SH-SY5Y (cell line): ENCODE measurements at regions not wholly inside any gene's neighbourhood (a gene's known extent, or its start where the extent isn't known, plus 50 kb on each side); places are given as distances from the start of the nearest gene placed in this dataset.

Experiments
- GATA2 ChIP-seq: IDR thresholded peaks from 2 replicates; pipeline ENCODE4 v1.6.1; 2011; ENCODE audit warnings: mild to moderate bottlenecking, low read depth, low read length
- GATA3 ChIP-seq: IDR thresholded peaks from 2 replicates; pipeline ENCODE4 v1.6.1; 2011; ENCODE audit warnings: low read depth, mild to moderate bottlenecking, low read length, moderate library complexity

DNA sequence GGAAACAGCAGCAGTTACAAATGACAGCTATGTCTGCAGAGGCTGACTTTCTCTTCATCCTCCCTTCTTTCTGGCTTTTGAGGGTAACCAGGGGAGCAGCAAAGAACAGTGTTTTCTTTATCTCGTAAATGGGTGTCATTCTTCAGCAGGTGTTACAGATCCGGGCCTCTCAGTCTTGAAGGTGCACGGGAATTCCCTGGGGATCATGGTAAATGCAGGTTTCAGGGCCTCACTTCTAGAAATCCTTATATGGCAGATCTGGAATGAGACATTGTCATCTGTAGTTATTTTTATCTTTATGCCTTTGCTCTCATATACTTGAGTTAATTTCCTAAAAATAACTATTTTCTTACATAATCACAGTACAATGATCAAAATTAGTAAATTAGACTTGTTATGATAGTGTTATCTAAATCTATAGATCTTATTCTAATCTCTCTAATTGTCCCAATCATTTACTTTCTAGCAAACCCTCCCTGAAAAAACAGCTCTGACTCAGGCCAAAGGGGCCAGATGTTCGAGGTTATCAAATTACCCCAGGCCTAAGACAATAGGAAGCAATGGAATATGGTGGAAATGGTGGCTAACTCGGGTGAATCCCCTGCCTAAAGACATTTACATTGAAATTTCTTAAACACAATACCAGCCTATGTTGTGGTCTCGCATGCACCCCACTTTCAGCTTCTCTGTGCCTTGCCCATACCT is 145.0 kb downstream of the CAND1 start:
- TF ChIP-seq GATA3 (0 out of 2 replicates have a peak, but pooled peaks have one; percentile 49), GATA2 (no peak)

DNA sequence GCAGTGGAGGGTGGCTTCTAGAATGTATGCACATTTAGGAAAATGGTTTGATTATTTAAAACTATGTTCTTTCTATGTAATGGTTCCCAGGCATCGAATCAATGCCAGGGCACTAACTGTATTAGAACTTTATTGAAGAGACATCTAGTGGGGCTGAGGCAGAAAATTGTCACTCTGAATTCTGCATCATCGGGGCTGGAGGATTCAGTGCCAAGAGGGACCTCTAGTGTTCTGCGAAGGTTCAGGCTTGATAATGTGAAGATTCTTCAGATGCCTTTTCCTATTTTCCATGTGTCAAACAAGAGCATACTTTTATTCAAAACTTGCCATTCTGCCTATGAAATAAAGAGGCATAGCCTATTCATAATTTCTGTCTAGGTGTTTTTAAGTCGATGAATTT is 146.3 kb downstream of the CAND1 start:
- TF ChIP-seq GATA2 (no peak), GATA3 (no peak)

DNA sequence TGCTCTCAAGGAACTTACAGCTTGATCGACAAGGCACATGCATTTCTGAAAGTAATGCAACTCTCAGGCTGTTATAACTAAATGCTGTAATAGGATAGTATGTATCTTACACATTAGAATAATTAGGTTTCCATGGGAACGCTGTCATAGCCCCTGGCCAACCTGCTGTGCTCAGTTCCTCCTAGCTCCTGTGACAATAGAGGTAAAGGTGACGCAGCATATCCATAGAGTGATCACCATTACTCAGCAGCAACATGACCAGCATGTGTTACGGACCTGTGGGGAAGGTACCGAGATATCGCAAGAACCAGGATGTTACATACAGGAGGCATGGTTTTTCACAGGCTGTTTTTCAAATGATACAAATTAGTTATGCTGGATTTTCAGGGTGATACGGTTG is 150.7 kb downstream of the CAND1 start:
- TF ChIP-seq GATA3 = no peak
- no peak for TF ChIP-seq GATA2

DNA sequence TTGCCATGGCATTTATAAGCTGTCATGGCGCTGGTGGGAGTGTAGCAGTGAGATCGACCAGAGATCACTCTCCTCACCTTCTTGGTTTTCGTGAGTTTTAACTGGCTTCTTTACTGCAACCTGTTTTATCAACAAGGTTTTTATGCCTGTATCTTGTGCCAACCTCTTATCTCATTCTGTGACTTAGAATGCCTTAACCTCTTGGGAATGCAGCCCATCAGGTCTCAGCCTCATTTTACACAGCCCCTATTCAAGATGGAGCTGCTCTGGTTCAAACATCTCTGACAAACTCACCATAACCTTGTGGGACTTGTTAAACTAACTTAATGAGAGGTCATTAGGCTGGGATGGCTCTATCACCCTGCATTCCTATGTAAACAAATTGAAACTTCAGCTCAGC is 151.3 kb downstream of the CAND1 start:
- no peak for TF ChIP-seq GATA2
- no peak for TF ChIP-seq GATA3

DNA sequence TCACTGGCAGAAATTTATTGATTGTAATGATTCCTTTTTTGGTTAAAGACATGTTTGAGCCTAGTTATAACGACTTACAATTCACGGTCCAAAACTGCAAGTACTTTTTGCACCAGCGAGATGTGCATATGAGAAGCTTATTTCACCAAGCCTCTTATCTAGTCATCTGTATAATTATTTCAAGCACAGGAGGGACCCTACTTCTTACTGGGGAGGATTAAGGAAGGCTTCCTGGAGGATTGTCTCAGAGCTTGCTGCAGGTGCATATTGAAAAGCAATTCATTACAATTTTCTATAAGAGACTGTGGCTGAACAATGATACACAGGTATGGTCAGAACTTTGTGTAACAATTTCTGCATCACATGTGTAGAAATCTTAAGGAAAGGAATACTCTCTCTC is 152.9 kb downstream of the CAND1 start:
- TF ChIP-seq GATA3 = no peak
- TF ChIP-seq GATA2 = no peak

DNA sequence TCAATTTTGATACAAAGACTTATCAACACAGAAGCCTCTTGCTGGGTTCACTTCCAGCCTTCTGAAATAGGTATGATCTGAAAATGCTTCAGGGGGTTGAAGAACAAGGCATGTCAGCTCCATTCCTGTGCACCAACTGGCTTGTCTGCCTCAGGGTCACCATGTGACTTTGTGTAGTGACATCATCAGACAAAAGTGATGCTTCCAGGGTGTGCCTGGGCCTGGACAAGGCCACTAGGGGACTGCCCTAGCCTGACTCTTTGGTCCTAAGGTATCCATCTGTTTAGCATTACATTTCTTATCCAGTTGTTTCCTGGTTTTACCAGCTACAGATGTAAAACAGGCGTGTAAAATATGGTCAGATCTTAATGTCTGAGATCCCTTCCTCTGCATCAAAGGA is 155.6 kb downstream of the CAND1 start:
- TF ChIP-seq GATA2 = no peak
- no peak for TF ChIP-seq GATA3

DNA sequence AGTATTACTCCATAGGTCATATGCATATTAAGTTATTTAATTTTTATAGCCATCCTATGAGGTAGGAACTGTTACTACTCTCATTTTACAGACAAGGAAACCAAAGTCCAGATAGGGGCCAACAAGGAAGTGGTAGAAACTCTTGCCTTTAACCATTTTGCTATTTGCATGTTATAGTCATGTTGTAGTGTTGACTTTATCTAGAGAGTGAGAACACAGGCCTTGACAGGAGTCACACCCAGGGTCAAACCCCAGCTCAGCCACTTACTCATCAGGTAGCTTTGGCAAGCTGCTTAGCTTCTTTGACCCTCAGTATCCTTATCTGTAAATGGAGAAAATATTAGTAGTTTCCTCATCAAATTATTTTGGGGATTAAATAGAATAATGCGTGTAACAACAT is 156.2 kb downstream of the CAND1 start:
- TF ChIP-seq GATA3 (no peak), GATA2 (no peak)

DNA sequence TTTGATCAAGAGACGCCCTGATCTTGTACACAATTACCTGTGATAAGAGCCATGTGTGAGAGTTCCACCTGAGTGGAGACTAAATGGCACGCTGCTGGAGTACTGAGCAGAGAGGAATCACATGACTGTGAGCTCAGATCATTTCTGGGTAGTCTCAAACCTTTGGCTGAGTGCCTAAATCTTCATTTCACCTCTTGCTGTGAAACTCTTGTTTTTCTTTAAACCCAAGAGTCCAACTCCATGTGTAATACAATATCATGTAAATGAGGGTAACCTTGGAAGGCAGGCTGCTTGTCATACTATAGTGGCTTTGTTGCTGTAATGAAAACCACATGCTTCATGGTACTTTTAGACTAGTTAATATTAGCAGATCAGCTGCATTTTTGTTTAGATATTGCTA is 156.9 kb downstream of the CAND1 start:
- TF ChIP-seq GATA3 (no peak), GATA2 (no peak)

DNA sequence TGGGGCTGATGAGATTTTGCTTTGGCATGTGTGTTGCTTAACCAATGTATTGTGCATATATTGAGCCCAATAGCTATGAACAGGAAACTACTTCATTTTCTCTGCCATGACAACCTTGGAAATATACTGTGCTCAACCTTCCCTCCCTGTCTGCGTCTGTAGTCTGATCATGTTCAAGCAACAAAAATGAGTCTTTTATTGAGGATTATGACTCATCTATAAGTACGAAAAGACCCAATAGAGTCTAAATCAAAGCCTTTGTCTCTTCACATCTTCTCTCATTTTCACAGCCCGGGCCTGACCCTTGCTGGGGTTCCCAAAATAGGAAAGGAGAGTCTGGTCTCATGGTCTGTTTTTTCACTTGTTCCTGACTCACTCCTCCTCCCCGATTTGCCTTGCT is 158.2 kb downstream of the CAND1 start:
- TF ChIP-seq GATA3 (no peak), GATA2 (no peak)

DNA sequence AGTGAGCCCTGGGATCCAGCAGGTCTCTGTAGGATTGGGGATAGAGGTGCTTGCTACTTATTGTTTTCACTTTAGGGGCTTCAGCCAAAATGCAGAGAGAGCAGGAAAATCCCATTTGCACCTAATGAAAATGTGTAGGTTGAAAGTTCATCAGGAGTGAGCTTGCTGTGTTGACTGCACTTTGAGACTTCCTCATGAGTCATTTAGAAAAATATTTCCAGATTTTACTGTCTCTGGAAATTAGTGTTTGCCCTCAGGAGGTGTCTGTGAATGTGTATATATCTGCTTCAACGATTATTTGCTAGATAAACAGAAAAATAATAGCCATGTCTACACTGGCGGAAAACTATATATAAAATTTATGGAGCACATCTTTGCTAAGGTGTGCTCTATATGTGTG is 159.3 kb downstream of the CAND1 start:
- TF ChIP-seq GATA2 = no peak

DNA sequence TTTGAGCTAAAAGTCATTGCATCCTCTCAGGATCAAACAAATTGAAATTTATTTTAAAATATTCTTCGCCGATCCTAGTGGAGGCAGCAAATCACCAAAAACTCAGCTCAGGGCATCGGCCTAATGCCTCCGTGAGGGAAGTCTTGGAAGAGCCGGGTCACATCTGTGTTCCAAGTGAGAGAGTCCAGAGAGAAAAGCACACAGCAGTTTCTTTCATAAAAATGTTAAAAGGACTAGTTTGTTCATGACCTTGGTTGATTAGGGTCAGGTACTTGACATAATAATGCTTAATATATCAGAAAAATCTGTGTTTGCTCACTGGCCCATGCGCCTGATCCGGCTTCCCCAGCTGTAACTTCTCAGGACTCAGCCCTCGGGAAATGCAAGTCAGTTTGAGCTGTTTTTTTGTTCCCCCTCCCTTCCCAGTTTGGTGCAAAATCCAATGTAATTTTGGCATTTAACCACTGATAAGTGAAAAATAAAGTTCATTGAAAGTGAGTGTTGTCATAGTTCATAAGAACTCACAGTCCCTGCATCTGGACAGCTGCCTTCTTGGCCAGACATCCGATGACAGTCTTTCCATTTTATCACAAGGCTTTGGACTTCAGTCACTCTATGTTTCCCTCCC is 161.7 kb downstream of the CAND1 start:
- TF ChIP-seq GATA3 (no peak), GATA2 (no peak)

DNA sequence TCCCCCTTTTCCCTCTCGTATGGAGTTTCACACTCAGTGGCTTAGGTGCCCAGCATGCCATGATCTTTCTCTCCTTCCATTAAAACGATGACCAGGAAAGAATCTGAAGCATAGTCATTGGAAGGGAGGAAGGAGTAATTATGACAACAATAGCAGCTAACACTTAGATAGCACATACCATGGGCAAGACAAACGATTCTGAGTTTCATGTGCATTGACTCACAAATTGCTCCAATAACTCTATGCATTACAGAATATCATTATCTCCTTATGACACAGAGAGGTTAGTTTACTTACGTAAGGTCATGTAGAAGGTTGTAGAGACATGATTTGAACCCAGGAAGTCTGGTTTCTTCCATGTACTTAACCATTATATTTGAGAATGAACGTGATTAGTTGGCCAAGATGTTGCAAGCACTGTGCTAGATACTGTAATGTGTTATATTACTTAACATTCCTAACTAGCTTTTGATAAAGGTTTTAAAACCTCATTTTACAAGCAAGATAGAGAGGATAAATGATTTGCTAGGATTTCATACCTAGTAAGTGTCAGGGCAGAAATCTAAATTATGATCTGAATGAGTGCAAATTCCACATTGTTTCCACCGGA is 162.4 kb downstream of the CAND1 start:
- TF ChIP-seq GATA2 (no peak), GATA3 (no peak)

DNA sequence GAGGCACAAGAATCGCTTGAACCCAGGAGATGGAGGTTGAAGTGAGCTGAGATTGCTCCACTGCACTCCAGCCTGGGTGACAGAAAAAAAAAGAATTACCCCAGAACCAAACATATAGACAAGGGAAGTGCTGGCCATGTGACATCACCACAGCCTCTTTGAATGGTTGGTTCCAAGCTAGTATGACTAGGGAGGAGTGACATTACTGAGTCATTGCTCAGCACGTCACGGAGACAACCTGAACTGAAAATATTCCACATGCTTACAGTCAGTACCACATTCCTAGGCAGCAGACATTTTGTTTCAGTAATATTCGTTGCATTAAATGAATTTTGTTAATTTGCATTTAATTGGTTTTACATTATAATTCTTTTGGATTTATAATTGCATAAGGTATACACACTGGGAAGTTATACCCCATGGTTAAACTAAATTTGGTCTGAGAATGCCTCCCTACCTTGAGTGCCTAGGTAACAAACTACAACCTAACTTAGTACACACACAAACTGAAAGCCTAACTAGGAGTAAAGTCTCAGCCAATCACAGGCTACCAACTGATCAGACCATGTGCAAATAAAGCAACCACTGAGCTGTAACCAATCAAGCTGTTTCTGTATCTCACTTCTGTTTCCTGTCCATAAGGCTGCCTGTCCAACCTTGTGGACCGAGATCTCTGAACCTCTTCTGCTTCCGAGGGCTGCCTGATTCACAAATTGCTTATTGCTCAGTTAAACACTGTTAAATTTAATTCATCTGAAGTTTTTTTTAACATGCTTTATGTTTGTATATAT is 164.4 kb downstream of the CAND1 start:
- no peak for TF ChIP-seq GATA2
- TF ChIP-seq GATA3 = no peak

DNA sequence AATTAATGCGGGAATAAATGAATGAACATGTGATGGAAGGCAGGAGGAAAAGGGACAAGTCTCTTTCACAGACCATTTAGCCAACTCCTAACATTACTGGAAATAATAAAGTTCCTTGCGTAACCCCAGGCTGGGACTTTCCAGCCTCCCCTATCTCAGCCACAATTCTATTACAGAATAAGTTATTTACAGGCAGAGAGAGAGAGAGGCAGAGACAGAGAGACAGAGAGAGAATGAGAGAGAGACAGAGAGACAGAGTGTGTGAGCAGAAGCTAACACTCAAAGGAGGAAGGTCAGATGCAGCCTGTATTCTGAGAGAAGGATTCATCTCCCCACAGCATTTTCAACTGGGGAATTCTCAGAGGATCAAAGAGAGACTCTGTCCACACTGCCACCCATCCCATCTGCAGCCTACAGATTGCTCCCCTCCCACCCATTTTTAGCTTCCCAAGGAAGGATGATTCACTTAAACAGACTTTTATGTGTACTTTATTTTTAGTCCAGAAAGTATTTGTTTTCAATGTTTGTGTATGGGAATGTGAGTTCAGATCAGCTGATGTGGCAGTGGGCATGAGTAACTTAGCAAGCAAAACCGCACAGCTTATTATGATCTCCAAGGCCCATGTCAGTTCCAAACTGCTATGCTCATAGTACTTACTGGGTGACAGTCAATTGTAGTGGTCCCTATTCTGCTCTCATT is 165.7 kb downstream of the CAND1 start:
- TF ChIP-seq GATA3 (no peak), GATA2 (no peak)

DNA sequence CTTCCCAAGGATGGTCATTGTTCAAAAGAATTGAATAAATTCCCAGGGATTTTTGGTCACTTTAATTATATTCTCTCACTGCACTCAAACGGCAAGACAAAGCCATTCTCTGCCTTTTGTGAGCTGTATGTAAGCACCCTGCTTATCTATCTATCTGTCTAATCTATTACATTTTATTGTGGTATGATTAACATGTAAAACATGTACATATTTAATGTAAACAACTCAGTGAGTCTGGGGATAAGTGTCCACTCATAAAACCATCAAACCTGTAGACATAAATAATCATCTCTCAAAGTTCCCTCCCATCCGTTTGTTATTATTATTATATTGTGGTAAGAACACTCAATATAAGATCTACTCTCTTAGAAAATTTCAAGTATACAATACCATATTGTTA is 167.1 kb downstream of the CAND1 start:
- TF ChIP-seq GATA2 = no peak
- TF ChIP-seq GATA3 = no peak
